Fibroblast of lung (primary cell): ENCODE measurements at regions not wholly inside any gene's neighbourhood (a gene's known extent, or its start where the extent isn't known, plus 50 kb on each side); places are given as distances from the start of the nearest gene placed in this dataset.

Experiments used
- DNase-seq, 2 donors: peaks; one replicate each; pipeline versions ENCODE4 v3.0.0 to v3.0.0-alpha.2; 2010; ENCODE audit warnings: low read depth in 2 of 2
- H2AFZ ChIP-seq: 2 replicates; pipeline ENCODE4 v1.5.1; 2012; ENCODE audit warnings: low read length, control low read depth, inconsistent platforms
- H3K27ac ChIP-seq: 2 replicates; pipeline ENCODE4 v1.5.1; 2011; ENCODE audit warnings: low read length, control low read depth; ENCODE audit not compliant: insufficient read depth
- H3K27me3 ChIP-seq: 2 replicates; pipeline ENCODE4 v1.5.1; 2011; ENCODE audit warnings: mild to moderate bottlenecking, low read length; ENCODE audit not compliant: control insufficient read depth, insufficient read depth
- H3K36me3 ChIP-seq: 2 replicates; pipeline ENCODE4 v1.5.1; 2011; ENCODE audit warnings: low read length; ENCODE audit not compliant: control insufficient read depth, insufficient read depth
- H3K4me1 ChIP-seq: 2 replicates; pipeline ENCODE4 v1.5.1; 2011; ENCODE audit warnings: low read length; ENCODE audit not compliant: control insufficient read depth, insufficient read depth; ENCODE audit errors: extremely low read depth
- H3K4me2 ChIP-seq: 2 replicates; pipeline ENCODE4 v1.5.1; 2011; ENCODE audit warnings: low read length, control low read depth; ENCODE audit not compliant: insufficient read depth; ENCODE audit errors: extremely low read depth
- H3K4me3 ChIP-seq, 4 experiments: fragments of 200-600 bp in 1 of 4; sonication (generic) in 1 of 4; replicated peaks in 1 of 4; 2 replicates each; pipeline ENCODE4 v1.5.1; 2011 to 2016; ENCODE audit warnings: low read length in 4 of 4, low read depth in 3 of 4, mild to moderate bottlenecking in 3 of 4, control low read depth in 2 of 4, inconsistent platforms in 1 of 4, mixed read lengths in 1 of 4; ENCODE audit not compliant: insufficient read depth in 1 of 4; ENCODE audit errors: control extremely low read depth in 1 of 4
- H3K79me2 ChIP-seq: 2 replicates; pipeline ENCODE4 v1.5.1; 2012; ENCODE audit warnings: mild to moderate bottlenecking, low read length, inconsistent platforms; ENCODE audit not compliant: control insufficient read depth, insufficient read depth
- H3K9ac ChIP-seq: 2 replicates; pipeline ENCODE4 v1.5.1; 2011; ENCODE audit warnings: mild to moderate bottlenecking, low read length, control low read depth; ENCODE audit not compliant: insufficient read depth
- H3K9me3 ChIP-seq: 2 replicates; pipeline ENCODE4 v1.5.1; 2012; ENCODE audit warnings: low read depth, low read length; ENCODE audit not compliant: control insufficient read depth, insufficient read depth
- H4K20me1 ChIP-seq: 2 replicates; pipeline ENCODE4 v1.5.1; 2011; ENCODE audit warnings: low read length; ENCODE audit not compliant: control insufficient read depth, insufficient read depth; ENCODE audit errors: extremely low read depth
- CTCF ChIP-seq, 2 donors: IDR thresholded peaks in 1 of 2; conservative IDR thresholded peaks in 1 of 2; 1 replicate in 1 of 2; 2 replicates in 1 of 2; pipeline ENCODE4 v1.5.1; 2011 to 2012; ENCODE audit warnings: low read length in 2 of 2, control low read depth in 1 of 2, inconsistent platforms in 1 of 2, low read depth in 1 of 2, mild to moderate bottlenecking in 1 of 2
- EZH2 ChIP-seq: IDR thresholded peaks from 2 replicates; pipeline ENCODE4 v1.5.1; 2012; ENCODE audit warnings: low read length, control low read depth, mild to moderate bottlenecking; ENCODE audit errors: missing control alignments

DNA sequence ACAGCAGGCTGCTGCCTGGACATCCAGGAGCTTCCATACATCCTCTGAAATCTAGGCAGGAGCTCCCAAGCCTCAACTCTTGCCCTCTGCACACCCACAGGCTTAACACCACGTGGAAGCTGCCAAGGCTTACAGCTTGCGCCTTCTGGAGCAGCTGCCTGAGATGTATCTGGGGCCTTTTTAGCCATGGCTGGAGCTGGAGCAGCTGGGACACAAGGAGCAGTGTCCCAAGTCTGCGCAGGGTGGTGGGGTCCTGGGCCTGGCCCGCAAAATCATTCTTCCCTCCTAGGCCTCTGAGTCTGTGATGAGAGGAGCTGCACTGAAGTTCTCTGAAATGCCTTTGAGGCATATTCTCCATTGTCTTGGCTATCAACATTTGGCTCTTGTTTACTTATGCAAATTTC, 255.0 kb downstream of the DLL1 start:
- no peak overlapping the region for H3K9ac ChIP-seq
- DNase-seq: no peak
- H3K36me3 ChIP-seq: no peaks in the 10 kb centered on the region
- no peak overlapping the region for H2AFZ ChIP-seq
- H3K79me2 ChIP-seq: no peaks in the 10 kb centered on the region
- no peaks in the 10 kb centered on the region for H3K27me3 ChIP-seq
- no peaks in the 10 kb centered on the region for H3K9me3 ChIP-seq
- H4K20me1 ChIP-seq: no peaks in the 10 kb centered on the region
- H3K4me3 ChIP-seq: no peak overlapping the region
- TF ChIP-seq EZH2 (no peak), CTCF (conservative IDR thresholded peaks at IDR 0.05 in 1 of 2, IDR thresholded peaks at IDR 0.05 in 1 of 2; ENCODE audit: low read depth in 1 of 2, low read length in 2 of 2) (no peak)
- no peak overlapping the region for H3K27ac ChIP-seq
- no peak overlapping the region for H3K4me2 ChIP-seq
- H3K4me1 ChIP-seq: peaks cover 5% of the 10 kb centered on the region

DNA sequence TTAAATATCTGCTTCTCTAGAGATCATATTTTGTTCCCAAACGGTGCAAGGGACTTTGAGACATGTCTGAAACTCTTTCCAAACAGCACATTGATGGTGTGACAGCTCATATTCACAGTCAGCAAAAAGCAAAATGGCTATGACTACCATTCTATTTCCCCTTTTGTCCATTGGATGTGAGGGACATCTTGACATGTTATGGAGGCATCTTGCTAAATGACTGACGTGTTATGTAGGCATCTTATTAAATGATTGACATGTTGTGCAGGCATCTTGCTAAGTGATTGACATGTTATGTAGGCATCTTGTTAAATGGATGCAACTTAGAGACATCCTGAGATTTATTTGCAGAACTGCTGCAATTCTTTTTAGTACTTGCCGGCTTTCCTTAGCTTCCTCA, 255.8 kb downstream of the DLL1 start:
- no peaks in the 10 kb centered on the region for H3K79me2 ChIP-seq
- H3K9me3 ChIP-seq: no peaks in the 10 kb centered on the region
- peaks cover 5% of the 10 kb centered on the region for H3K4me1 ChIP-seq
- no peak overlapping the region for H2AFZ ChIP-seq
- H3K27me3 ChIP-seq: no peaks in the 10 kb centered on the region
- H3K4me3 ChIP-seq: no peak overlapping the region
- no peak overlapping the region for H3K27ac ChIP-seq
- no peak overlapping the region for H3K9ac ChIP-seq
- no peak overlapping the region for H3K4me2 ChIP-seq
- no peaks in the 10 kb centered on the region for H4K20me1 ChIP-seq
- DNase-seq: no peak
- TF ChIP-seq CTCF (conservative IDR thresholded peaks at IDR 0.05 in 1 of 2, IDR thresholded peaks at IDR 0.05 in 1 of 2; ENCODE audit: low read depth in 1 of 2, low read length in 2 of 2) (no peak), EZH2 (no peak)
- no peaks in the 10 kb centered on the region for H3K36me3 ChIP-seq

DNA sequence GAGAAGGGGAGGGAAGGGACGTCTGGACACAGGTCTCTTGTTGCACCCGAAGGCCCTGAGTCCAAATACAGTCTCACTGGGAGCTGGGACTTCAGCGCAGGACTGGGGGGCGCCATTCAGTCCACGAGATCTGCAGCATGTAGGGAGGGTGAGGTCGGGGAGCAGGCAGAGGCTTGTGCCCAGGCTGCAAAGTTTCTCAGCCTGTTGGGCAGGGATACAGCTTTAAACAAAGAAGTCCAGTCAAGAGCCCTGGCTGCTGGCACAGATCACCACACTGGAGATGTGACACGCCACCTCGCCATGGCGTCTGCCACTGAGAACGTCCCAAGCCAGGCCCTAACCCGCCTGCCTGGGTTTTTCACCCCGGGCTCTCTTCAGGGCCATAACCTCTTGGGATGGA, 256.6 kb downstream of the DLL1 start:
- no peaks in the 10 kb centered on the region for H3K27me3 ChIP-seq
- no peak overlapping the region for H3K9ac ChIP-seq
- no peaks in the 10 kb centered on the region for H3K36me3 ChIP-seq
- H3K27ac ChIP-seq: no peak overlapping the region
- H3K79me2 ChIP-seq: no peaks in the 10 kb centered on the region
- H4K20me1 ChIP-seq: no peaks in the 10 kb centered on the region
- no peak for TF ChIP-seq EZH2
- no peak for TF ChIP-seq CTCF (conservative IDR thresholded peaks at IDR 0.05 in 1 of 2, IDR thresholded peaks at IDR 0.05 in 1 of 2; ENCODE audit: low read depth in 1 of 2, low read length in 2 of 2)
- no peak overlapping the region for H3K4me2 ChIP-seq
- peaks cover 5% of the 10 kb centered on the region for H3K4me1 ChIP-seq
- no peaks in the 10 kb centered on the region for H3K9me3 ChIP-seq
- no peak for DNase-seq
- no peak overlapping the region for H2AFZ ChIP-seq
- H3K4me3 ChIP-seq: no peak overlapping the region
